ENCODE measurements at regions not wholly inside any gene's neighbourhood (a gene's known extent, or its start where the extent isn't known, plus 50 kb on each side); places are given as distances from the start of the nearest gene placed in this dataset.
"Not testable (repeated sequence)": the region's sequence is repeated elsewhere in the genome, so short reads cannot be mapped to it uniquely, and the experiment has no call there.

DNA sequence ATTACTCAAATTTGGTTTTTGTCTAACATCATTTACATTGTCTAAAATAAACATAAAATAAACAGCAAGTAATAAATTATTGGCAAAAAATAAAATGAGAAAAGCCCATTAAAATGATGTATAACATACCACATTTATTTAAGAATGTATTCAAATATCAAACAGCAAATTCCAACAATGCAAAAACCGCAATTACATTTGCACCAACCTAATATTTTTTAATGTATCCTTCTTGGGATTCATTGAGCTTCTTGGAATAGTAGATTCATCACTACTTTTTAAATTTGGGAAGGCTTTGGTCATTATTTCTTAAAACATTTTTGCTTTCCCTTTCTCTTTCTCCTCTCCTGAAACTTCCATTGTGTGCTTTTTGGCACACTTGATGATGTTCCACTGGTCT is 400.2 kb downstream of the MAGEE1 start:
- intact Hi-C loops (cut with DNase I): no loop called here
- H3K36me3 ChIP-seq (ENCODE audit: insufficient read depth in 1 of 2, low read depth in 1 of 2): no peaks in the 10 kb centered on the region
- no peaks in the 10 kb centered on the region for H3K4me1 ChIP-seq
- peaks cover 4% of the 10 kb centered on the region for H3K9me3 ChIP-seq
- no peak for ATAC-seq
- H3K4me3 ChIP-seq: no peak overlapping the region
- TF ChIP-seq, protein P1, sequence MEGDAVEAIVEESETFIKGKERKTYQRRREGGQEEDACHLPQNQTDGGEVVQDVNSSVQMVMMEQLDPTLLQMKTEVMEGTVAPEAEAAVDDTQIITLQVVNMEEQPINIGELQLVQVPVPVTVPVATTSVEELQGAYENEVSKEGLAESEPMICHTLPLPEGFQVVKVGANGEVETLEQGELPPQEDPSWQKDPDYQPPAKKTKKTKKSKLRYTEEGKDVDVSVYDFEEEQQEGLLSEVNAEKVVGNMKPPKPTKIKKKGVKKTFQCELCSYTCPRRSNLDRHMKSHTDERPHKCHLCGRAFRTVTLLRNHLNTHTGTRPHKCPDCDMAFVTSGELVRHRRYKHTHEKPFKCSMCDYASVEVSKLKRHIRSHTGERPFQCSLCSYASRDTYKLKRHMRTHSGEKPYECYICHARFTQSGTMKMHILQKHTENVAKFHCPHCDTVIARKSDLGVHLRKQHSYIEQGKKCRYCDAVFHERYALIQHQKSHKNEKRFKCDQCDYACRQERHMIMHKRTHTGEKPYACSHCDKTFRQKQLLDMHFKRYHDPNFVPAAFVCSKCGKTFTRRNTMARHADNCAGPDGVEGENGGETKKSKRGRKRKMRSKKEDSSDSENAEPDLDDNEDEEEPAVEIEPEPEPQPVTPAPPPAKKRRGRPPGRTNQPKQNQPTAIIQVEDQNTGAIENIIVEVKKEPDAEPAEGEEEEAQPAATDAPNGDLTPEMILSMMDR (IDR thresholded peaks at IDR 0.05): no peak
- H3K27me3 ChIP-seq (ENCODE audit: insufficient read depth in 3 of 3, low read length in 2 of 3): no peaks in the 10 kb centered on the region
- DNase-seq: no peak
- 40 to 98% (median 75%) methylated on average over 1 of the region's 1 CpG for WGBS, 3 donors
- no peak overlapping the region for H3K27ac ChIP-seq

DNA sequence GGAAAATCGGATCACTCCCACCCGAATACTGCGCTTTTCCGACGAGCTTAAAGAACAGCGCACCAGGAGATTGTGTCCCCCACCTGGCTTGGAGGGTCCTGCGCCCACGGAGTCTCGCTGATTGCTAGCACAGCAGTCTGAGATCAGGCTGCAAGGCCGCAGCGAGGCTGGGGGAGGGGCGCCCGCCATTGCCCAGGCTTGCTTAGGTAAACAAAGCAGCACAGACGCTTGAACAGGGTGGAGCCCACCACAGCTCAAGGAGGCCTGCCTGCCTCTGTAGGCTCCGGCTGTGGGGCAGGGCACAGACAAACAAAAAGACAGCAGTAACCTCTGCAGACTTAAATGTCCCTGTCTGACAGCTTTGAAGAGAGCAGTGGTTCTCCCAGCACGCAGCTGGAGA is 413.4 kb downstream of the MAGEE1 start:
- H3K9me3 ChIP-seq; ATAC-seq; H3K4me3 ChIP-seq; H3K27ac ChIP-seq; H3K27me3 ChIP-seq (ENCODE audit: insufficient read depth in 3 of 3, low read length in 2 of 3); H3K4me1 ChIP-seq; H3K36me3 ChIP-seq (ENCODE audit: insufficient read depth in 1 of 2, low read depth in 1 of 2); intact Hi-C loops (cut with DNase I); DNase-seq: not testable (repeated sequence)
- WGBS, 3 donors: 40 to 49% (median 45%) methylated on average over 11 to 15 of the region's 16 CpGs

DNA sequence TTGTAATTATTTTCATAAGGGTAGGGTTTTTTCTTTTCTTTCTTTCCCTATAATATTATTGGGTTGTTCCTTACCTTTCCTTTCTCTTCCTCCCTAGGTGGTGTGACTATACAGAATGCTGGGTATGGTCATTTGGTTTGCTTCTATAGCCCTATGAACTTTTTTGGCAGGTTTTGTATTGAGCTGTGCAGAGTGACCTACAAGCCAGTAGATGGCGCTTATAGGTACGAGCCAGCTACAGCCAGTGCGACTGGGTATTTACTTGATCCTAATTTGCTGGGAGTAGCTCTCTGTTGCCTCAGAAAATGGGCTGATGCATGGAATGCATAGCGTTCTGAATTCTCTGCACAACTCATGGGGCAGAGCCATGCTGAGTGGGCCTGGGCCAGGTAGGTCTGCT is 423.3 kb downstream of the MAGEE1 start:
- Histone ChIP-seq H3K9me3 (no peaks in the 10 kb centered on the region), H3K27ac (no peak overlapping the region), H3K27me3 (ENCODE audit: insufficient read depth in 3 of 3, low read length in 2 of 3) (no peaks in the 10 kb centered on the region), H3K36me3 (ENCODE audit: insufficient read depth in 1 of 2, low read depth in 1 of 2) (no peaks in the 10 kb centered on the region), H3K4me1 (no peaks in the 10 kb centered on the region), H3K4me3 (no peak overlapping the region)
- TF ChIP-seq, protein P1 (IDR thresholded peaks at IDR 0.05): no peak
- intact Hi-C loops (cut with DNase I): no loop called here
- WGBS, 3 donors: 15 to 28% (median 17%) methylated on average over 4 of the region's 4 CpGs
- DNase-seq (no peak), ATAC-seq (no peak)

DNA sequence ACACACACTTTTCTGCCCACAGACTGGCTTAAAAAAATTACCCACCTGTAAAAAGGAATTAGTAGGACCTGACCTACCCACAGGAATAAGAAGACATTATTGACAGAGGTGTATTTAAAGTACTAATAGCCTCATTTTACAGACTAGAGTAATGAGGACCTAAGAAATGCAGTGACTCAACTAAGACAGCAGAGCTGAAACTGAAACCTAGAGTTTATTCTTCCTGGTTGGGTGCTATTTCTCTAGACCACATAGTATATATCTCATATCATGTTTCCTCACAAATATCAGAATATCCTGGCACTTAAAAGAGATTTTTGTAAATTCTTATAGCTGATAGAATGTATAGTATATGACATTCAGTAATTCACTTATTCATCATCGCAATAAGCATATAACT is 435.0 kb downstream of the MAGEE1 start:
- H3K9me3 ChIP-seq: no peaks in the 10 kb centered on the region
- intact Hi-C loops (cut with DNase I): no loop called here
- DNase-seq: no peak
- no peaks in the 10 kb centered on the region for H3K36me3 ChIP-seq (ENCODE audit: insufficient read depth in 1 of 2, low read depth in 1 of 2)
- no peaks in the 10 kb centered on the region for H3K4me1 ChIP-seq
- no peak for ATAC-seq
- 89 to 100% (median 92%) methylated on average over 1 of the region's 1 CpG for WGBS, 3 donors
- H3K27me3 ChIP-seq (ENCODE audit: insufficient read depth in 3 of 3, low read length in 2 of 3): peaks cover 0 to 5% (median 0%) of the 10 kb centered on the region in 3 donors
- H3K4me3 ChIP-seq: no peak overlapping the region
- H3K27ac ChIP-seq: no peak overlapping the region
- TF ChIP-seq, protein P1 (IDR thresholded peaks at IDR 0.05): no peak

DNA sequence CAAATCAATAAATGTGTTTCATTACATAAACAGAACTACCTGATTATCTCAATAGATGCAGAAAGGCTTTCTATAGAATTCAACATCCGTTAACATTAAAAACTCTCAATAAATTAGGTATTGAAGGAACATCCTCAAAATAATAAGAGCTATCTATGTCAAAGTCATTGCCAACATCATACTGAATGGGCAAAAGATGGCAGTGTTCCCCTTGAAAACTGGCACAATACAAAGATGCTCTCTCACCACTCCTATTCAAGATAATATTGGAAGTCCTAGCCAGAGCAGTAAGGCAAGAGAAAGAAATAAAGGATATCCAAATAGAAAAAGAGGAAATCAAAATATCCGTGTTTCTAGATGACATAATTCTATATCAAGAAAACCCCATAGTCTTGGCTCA is 466.4 kb downstream of the MAGEE1 start:
- intact Hi-C loops (cut with DNase I): no loop called here
- TF ChIP-seq, protein P1 (IDR thresholded peaks at IDR 0.05): no peak
- WGBS, 3 donors: 49 to 81% (median 60%) methylated on average over 2 of the region's 2 CpGs

More for the DNA sequence above, 466.4 kb downstream of the MAGEE1 start:
- ATAC-seq (no peak), DNase-seq (no peak)
- Histone ChIP-seq H3K4me3 (no peak overlapping the region), H3K27me3 (ENCODE audit: insufficient read depth in 3 of 3, low read length in 2 of 3) (no peaks in the 10 kb centered on the region), H3K9me3 (peaks cover 5% of the 10 kb centered on the region), H3K36me3 (ENCODE audit: insufficient read depth in 1 of 2, low read depth in 1 of 2) (no peaks in the 10 kb centered on the region), H3K4me1 (no peaks in the 10 kb centered on the region), H3K27ac (no peak overlapping the region)

Data from psoas muscle (tissue), 7 donors.